ENCODE measurements at regions not wholly inside any gene's neighbourhood (a gene's known extent, or its start where the extent isn't known, plus 50 kb on each side); places are given as distances from the start of the nearest gene placed in this dataset.

GRCh38 chr9:32004431-32005076 is 379.9 kb upstream of the ACO1 start:
- no peaks in the 10 kb centered on the region for H3K9me3 ChIP-seq (ENCODE audit: control insufficient read depth, low read depth, low read length)
- no peak overlapping the region for H3K18ac ChIP-seq (ENCODE audit: insufficient read length, low read depth, low read length)
- no peak for DNase-seq
- WGBS (ENCODE audit: extremely low coverage, insufficient read length, low lambda C conversion rate) = no CpG with 5 or more reads among the region's 7 CpGs
- no peaks in the 10 kb centered on the region for H3K9me3 Mint-ChIP-seq
- no peak overlapping the region for H3K4me3 Mint-ChIP-seq
- H3K4me2 ChIP-seq (ENCODE audit: insufficient read depth, insufficient read length, low read length) = no peak overlapping the region
- H3K27ac Mint-ChIP-seq = peak overlapping the region in 1 of 3 experiments; percentile 51; a peak in 1 of 7 replicates
- H3K4me1 ChIP-seq (ENCODE audit: insufficient read depth, low read length) = no peaks in the 10 kb centered on the region
- H2BK120ac ChIP-seq (ENCODE audit: low read depth, low read length, poor library complexity, severe bottlenecking) = no peak overlapping the region
- H3K23me2 ChIP-seq (ENCODE audit: insufficient read length, low read depth, low read length, poor library complexity, severe bottlenecking) = no peaks in the 10 kb centered on the region
- no peak overlapping the region for H3K56ac ChIP-seq (ENCODE audit: insufficient read length, low read depth, low read length)
- no peaks in the 10 kb centered on the region for H3K27me3 Mint-ChIP-seq (ENCODE audit: low read depth)
- H3K14ac ChIP-seq (ENCODE audit: insufficient read depth, low read length) = no peak overlapping the region
- H3K4ac ChIP-seq (ENCODE audit: low read depth, low read length) = no peak overlapping the region
- no peaks in the 10 kb centered on the region for H3K27me3 ChIP-seq (ENCODE audit: insufficient read depth, low read length)
- H2BK5ac ChIP-seq (ENCODE audit: insufficient read length, low read length) = no peak overlapping the region
- no peak overlapping the region for H2BK15ac ChIP-seq (ENCODE audit: low read depth, low read length)
- H3K23ac ChIP-seq (ENCODE audit: insufficient read length, low read depth, low read length) = no peak overlapping the region
- no peak overlapping the region for H2AFZ ChIP-seq (ENCODE audit: low read length)
- no peaks in the 10 kb centered on the region for H3K79me1 ChIP-seq (ENCODE audit: insufficient read depth, low read depth, low read length, poor library complexity, severe bottlenecking)
- no peak overlapping the region for H3T11ph ChIP-seq (ENCODE audit: low read length)
- no peaks in the 10 kb centered on the region for H3K79me2 ChIP-seq (ENCODE audit: insufficient read depth, low read length)
- H4K91ac ChIP-seq (ENCODE audit: insufficient read length, low read depth, low read length) = no peak overlapping the region
- no peak overlapping the region for H2AK5ac ChIP-seq (ENCODE audit: insufficient read length, low read length)
- TF ChIP-seq CTCF (conservative IDR thresholded peaks at IDR 0.05) = no peak
- no peaks in the 10 kb centered on the region for H3K4me1 Mint-ChIP-seq
- H4K20me1 ChIP-seq (ENCODE audit: control insufficient read depth, insufficient read depth, insufficient read length) = no peaks in the 10 kb centered on the region
- no peaks in the 10 kb centered on the region for H3K36me3 Mint-ChIP-seq (ENCODE audit: insufficient read depth in 1 of 3, low read depth in 3 of 3)
- H4K5ac ChIP-seq (ENCODE audit: insufficient read length, low read depth, low read length) = no peak overlapping the region
- no peak overlapping the region for H2BK20ac ChIP-seq (ENCODE audit: low read depth, low read length, poor library complexity, severe bottlenecking)
- H3K27ac ChIP-seq (ENCODE audit: insufficient read length, low read depth, low read length) = no peak overlapping the region
- no peak overlapping the region for H2BK12ac ChIP-seq (ENCODE audit: insufficient read length, low read depth, low read length)
- no peak overlapping the region for H4K8ac ChIP-seq (replicated peaks; ENCODE audit: insufficient read length, low read depth, low read length)
- H3K9ac ChIP-seq (ENCODE audit: extremely low read depth, insufficient read length, low read length) = no peak overlapping the region

Data from H9 (cell line).